Amniotic stem cell (primary cell): ENCODE measurements at regions not wholly inside any gene's neighbourhood (a gene's known extent, or its start where the extent isn't known, plus 50 kb on each side); places are given as distances from the start of the nearest gene placed in this dataset.
"Not testable (repeated sequence)": the region's sequence is repeated elsewhere in the genome, so short reads cannot be mapped to it uniquely, and the experiment has no call there.

Experiments
- DNase-seq: peaks from one replicate; lab custom pipeline; 2025; lab: John Stamatoyannopoulos, UW

GRCh38 chr6:9002833-9003232 lies 567.5 kb upstream of the SLC35B3 start:
- no peak for DNase-seq

DNA sequence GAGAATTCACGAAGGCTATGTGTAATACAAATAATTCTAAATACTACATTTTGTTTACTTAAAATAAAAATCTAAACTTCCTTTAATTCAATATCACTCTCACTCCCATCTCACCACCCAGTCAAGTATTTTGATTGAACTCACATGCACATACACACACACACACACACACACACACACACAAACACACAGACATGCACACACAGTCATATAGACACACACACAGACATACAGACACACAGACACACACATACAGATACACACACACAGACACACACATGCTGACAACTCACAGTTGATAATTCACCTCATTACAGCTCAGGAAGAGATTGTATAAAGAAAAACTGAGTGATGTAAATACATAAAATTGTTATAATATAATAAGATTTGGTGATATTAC lies 559.8 kb upstream of the SLC35B3 start:
- no peak for DNase-seq

DNA sequence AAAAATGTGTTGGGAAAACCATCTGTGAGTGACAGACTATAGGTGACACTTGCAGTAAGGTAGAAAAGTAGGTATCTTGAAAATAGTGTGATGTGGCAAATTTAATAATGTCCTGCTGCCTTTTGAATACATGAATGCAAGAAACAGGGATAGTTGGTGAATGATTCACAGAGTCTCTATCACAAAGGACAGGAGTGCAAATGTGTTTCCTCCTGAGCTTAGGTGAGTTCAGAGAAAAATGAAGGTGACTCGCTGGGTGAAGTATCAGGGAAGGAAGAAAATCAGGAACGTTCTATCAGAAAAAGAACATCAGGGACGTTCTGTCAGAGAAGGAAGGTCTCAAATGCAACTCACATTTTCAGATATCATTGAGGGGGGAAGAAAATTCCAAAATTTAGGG lies 557.8 kb upstream of the SLC35B3 start:
- DNase-seq: no peak

DNA sequence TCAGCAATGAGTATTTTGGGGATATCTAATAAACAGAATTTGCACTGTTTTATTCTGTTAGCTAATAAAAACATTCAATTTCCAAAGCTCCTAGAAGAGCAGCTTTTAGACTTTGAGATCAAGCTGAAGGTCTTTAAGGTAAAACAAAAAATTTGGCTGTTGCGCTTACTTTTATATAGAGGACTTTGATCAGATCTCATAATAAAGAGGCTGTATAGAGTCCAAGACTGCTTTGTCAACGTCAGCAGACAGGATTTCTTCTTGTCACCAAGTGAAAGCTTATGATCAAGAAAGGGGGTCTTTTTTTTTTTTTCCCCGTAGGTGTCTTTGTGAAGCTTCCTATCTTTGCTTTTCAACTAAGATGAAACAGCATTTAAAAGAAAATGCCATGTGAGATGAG lies 556.5 kb upstream of the SLC35B3 start:
- DNase-seq: no peak

- no peak for DNase-seq
Measured at GRCh38 chr6:8990075-8990474, 554.7 kb upstream of the SLC35B3 start.

GRCh38 chr6:8983202-8983688 lies 547.9 kb upstream of the SLC35B3 start:
- DNase-seq: peak; percentile 2

- DNase-seq: no peak
Measured at GRCh38 chr6:8982668-8983067, 547.3 kb upstream of the SLC35B3 start.

GRCh38 chr6:8973395-8973794 lies 538.0 kb upstream of the SLC35B3 start:
- DNase-seq: no peak

GRCh38 chr6:8969747-8970146 lies 534.4 kb upstream of the SLC35B3 start:
- DNase-seq: no peak

DNA sequence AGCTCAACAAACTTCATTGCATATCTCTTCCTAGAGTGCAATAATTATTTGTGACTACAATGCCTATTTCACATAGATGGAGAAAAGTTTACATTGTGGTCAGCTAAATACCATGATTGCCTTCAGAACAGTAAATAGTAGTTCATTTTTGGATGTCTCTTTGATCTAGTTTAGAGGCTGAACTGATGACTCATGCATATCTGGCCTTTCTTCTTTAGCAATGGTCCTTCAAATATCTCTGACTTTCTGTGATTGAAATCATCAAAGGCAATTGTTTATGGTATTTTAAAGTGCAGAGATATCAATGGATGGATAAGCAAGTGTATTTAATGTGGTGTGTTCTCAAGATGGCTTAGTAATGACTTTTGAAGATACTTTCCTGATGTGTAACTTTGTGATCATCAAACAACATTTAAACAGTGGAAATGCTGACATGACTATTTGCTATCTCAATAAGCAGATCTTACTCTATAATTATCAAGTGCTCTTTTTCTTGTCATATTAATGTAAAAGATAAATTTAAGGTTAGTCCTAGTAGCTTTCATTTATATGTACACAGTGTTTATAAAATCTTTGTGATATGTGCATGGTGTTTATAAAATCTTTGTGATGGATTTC lies 523.7 kb upstream of the SLC35B3 start:
- DNase-seq: no peak

DNA sequence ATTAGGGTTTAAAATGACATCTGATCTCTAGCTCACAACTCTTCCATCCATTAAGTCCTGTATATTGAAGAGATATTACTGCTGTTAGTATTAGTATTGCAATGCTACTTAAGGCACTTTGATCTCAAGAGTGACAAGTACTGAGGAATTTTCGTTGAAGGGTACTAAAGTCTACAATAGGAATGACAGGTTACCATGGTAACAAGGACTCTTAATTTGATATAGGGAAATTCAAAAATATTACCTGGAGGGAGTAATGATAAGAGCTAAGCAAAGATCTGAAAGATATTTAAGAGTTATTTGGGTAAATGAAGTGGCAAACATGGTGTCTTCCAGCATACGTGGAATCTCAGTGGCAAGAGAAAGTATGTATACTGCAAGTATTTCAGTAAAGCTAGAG lies 518.0 kb upstream of the SLC35B3 start:
- DNase-seq: no peak

DNA sequence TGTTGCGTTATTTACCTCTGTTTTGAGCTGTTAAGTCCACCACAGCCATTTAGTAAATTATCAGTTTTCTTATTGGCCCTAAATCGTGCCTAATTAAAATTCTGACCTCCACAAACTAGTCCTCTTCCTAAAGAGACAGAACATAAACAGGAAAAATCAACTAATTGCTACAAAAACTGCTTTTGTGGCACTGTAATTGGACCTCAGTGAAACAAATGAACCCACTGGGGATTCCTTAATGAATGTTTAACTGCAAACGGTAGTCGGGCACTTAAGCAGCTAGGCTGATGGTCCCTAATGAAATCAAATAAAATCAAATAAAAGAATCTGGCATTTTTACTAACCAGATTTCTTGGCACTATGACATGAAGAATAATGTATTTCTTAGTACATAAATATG lies 513.4 kb upstream of the SLC35B3 start:
- DNase-seq: no peak

GRCh38 chr6:8947900-8948299 lies 512.6 kb upstream of the SLC35B3 start:
- no peak for DNase-seq

- no peak for DNase-seq
Measured at GRCh38 chr6:8944548-8944947, 509.2 kb upstream of the SLC35B3 start.

DNA sequence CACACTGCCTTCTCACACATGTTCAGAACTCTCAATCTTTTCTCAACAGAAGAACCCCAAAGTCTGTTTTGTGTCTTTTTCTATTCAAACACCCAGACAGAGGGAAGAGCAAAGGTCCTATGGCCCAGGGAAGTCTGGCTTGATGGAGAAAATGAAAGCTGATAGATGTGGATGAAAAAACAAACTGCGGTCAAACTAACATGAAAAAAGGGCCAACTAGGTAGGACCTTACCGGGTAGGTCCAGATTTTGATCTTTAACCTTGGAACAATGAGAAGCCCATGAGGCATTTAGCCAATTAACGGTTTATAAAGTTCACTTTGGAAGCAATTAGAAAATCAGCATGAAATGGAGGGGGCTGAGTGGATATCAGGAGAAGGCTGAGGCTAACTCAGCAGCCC lies 507.7 kb upstream of the SLC35B3 start:
- no peak for DNase-seq

DNA sequence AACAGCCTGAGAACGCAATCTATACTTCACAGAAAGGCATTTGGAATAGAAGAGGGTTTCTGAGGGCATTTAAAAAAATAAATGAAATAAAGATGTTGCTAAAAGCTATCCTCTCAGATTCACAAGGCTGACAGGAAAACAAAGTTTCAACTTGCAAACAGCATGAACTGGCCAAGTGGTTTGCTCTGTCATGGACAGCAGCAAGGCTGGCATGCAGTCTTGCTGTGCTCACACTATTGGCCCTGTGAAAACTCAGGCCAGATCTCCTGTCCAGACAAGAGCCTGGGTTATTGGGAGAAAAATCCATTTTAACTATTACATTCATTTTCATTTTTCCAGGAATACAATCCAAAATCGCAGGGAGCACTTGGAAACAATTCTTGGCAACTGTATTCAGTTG lies 506.2 kb upstream of the SLC35B3 start:
- no peak for DNase-seq

DNA sequence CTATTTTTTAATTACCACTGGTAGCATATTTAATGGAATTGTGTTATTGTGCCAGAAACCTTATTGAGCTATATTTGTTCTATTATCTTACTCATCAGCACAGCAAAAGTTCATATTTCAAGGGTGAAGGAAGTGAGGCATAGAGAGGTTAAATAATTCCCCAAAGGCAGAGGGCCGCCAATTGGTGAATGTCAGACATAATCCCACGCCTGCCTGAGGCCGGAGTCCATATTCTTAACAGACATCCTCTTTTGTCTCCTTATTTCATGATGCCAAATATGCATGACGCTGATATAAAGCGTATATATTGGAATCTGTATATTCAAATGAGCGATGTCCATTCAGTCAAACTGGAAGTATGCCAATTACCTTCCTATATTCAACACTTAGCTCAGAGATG lies 505.0 kb upstream of the SLC35B3 start:
- no peak for DNase-seq

DNA sequence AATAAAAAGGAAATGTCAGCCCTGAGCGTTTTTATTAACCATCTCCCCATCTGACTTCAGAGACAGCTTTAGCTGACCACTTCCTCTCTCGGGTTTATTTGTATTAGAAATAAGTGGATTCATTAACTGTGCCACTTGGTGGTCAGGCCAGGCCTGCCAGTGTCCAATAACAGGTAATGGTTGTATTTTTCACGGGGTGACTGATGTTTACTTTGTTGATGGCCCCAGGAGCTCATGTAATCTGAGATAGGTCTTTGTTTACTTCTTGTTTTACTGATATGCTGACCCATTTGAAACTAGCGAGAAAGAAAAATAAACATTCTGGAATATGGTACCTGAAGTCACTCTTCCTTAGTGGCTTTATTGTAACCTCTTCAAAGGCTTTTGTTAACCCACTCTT lies 504.3 kb upstream of the SLC35B3 start:
- no peak for DNase-seq

DNA sequence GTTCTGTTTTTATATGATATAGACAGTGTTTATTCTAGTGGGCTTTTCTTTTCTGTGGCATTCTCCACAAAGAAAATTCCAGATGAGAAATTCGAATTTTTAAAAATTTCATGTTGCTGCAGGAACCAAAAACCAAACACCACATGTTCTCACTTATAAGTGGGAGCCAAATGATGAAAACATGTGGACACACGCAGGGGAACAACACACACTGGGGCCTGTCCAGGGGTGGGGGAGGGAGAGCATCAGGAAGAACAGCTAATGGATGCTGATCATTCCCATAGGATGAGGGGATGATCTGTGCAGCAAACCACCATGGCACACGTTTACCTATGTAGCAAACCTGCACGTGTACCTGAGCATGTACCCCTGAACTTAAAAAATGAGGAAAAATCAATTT lies 499.0 kb upstream of the SLC35B3 start:
- no peak for DNase-seq

DNA sequence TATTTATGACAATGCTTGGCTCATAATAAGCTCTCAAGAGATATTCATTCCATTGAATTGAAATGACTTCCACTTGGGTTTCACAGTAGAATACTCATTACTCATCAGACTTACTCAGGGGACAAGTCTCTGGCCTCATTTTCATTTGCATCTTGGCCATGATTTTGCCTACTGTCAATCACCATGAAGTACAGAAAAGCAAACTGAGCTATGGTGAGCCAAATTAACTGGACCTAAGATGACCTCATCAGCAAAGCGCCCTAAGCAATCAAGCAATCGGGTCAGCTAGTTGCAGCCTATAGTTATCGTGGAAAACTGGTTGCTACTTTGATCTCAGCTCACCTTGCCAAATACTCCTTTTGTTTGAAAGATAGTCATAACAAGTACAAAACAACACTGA lies 494.7 kb upstream of the SLC35B3 start:
- DNase-seq: no peak

DNA sequence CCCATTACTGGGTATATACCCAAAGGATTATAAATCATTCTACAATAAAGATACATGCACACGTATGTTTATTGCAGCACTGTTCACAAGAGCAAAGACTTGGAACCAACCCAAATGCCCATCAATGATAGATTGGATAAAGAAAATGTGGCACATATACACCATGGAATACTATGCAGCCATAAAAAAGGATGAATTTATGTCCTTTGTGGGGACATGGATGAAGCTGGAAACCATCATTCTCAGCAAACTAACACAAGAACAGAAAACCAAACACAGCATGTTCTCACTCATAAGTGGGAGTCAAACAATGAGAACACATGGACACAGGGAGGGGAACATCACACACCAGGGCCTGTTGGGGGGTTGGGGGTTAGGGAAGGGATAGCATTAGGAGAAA lies 484.9 kb upstream of the SLC35B3 start:
- DNase-seq: not testable (repeated sequence)

- DNase-seq: no peak
Measured at GRCh38 chr6:8918196-8918595, 482.9 kb upstream of the SLC35B3 start.

DNA sequence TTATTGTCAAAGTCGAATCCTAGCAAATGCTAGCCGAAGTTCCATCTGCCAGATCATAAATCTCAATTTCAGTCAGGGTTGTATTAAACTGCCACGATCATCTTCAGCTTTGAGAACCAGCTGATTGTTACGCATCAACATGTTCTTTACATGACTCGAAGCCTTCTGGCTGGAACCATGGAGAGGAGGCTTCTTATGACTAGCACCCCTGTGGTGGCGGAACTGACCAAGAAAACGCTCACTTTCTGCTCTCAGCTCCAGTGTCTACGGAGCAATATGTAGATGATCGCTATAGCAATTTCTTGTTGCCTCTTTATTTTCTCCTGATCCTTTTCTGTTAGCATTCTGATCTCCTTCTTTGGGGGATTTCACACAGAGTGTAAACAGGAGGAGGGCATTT lies 479.4 kb upstream of the SLC35B3 start:
- no peak for DNase-seq

GRCh38 chr6:8908638-8909037 lies 473.3 kb upstream of the SLC35B3 start:
- no peak for DNase-seq

- DNase-seq: no peak
Measured at GRCh38 chr6:8906699-8907098, 471.4 kb upstream of the SLC35B3 start.
